ENCODE measurements at regions not wholly inside any gene's neighbourhood (a gene's known extent, or its start where the extent isn't known, plus 50 kb on each side); places are given as distances from the start of the nearest gene placed in this dataset.
A peak's percentile ranks its signal among the peaks of the same experiment; 100 is the strongest.

DNA sequence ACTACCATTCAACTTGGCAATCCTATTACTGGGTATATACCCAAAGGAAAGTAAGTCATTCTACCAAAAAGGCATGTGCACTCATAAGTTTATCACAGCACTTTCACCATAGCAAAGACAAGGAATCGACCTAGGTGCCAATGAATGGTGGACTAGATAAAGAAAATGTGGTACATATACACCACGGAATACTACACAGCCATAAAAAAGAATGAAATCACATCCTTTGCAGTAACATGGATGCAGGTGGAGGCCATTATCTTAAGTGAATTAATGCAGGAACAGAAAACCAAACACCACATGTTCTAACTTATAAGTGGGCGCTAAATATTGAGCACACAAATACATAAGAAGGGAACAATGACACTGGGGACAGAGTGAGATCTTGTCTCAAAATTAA is 65.8 kb upstream of the SUB1 start:
- ATAC-seq (ENCODE audit: low FRiP score) (no peak), DNase-seq (no peak)
- Histone ChIP-seq H3K9me3 (ENCODE audit: control insufficient read depth, low read length) (peaks cover 1% of the 10 kb centered on the region), H3K27ac (ENCODE audit: low read depth in 1 of 2, low read length in 2 of 2) (no peak overlapping the region), H3K4me1 (ENCODE audit: control insufficient read depth in 1 of 2, insufficient read depth in 2 of 2, low read length in 2 of 2) (no peaks in the 10 kb centered on the region), H3K27me3 (ENCODE audit: control insufficient read depth in 1 of 2, insufficient read depth in 2 of 2, low read length in 1 of 2) (no peaks in the 10 kb centered on the region), H3K4me3 (ENCODE audit: low read length in 2 of 2) (no peak overlapping the region), H3K36me3 (ENCODE audit: control insufficient read depth in 1 of 2, insufficient read depth in 2 of 2, low read length in 1 of 2) (no peaks in the 10 kb centered on the region)
- intact Hi-C loops (cut with DNase I): no loop called here
- 90 to 91% methylated on average over 3 of the region's 3 CpGs for WGBS, 2 donors

DNA sequence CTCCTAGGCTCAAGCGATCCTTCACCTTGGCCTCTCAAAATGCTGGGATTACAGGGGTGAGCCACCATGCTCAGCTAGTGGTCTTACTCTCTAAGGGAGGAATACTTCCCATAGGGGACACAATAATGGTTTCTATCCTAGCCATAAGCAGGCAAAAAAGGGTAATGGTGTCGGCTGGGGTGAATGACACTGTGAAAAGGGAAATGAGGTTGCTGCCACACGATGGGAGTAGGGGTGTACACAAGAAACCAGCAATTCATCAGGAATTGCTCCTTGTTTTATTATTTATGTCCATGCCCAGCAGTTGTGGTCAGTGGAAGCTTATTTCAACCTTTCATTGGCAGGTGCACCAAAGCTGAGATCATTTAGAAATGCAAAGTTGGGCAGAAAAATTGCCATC is 70.3 kb upstream of the ZFR start:
- ATAC-seq (ENCODE audit: low FRiP score): no peak
- 63 to 64% methylated on average over 3 of the region's 3 CpGs for WGBS, 2 donors
- intact Hi-C loops (cut with DNase I): no loop called here

DNA sequence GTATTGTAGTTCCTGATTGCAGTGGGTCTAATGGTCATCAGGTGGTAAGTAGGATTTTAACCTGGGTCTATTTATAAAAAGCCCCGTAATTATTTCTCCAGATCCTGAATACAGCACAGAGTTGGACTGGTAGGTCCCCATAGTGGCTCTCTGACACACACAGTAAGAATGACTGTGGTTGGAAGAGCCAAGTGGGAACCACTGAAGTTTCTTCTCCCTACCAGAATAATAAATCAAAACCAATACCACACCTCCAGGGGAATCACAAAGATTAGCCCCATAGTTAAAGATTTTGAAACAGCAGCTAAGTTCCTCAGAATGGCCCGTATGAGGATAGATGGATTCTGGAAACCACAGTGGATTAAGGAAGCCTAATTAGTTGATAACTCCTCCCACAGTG is 68.4 kb upstream of the ZFR start:
- Histone ChIP-seq H3K9me3 (ENCODE audit: control insufficient read depth, low read length) (peaks cover 1% of the 10 kb centered on the region), H3K27ac (ENCODE audit: low read depth in 1 of 2, low read length in 2 of 2) (no peak overlapping the region), H3K36me3 (ENCODE audit: control insufficient read depth in 1 of 2, insufficient read depth in 2 of 2, low read length in 1 of 2) (no peaks in the 10 kb centered on the region), H3K4me3 (ENCODE audit: low read length in 2 of 2) (no peak overlapping the region), H3K27me3 (ENCODE audit: control insufficient read depth in 1 of 2, insufficient read depth in 2 of 2, low read length in 1 of 2) (no peaks in the 10 kb centered on the region), H3K4me1 (ENCODE audit: control insufficient read depth in 1 of 2, insufficient read depth in 2 of 2, low read length in 2 of 2) (no peaks in the 10 kb centered on the region)
- DNase-seq (no peak), ATAC-seq (ENCODE audit: low FRiP score) (no peak)
- intact Hi-C loops (cut with DNase I): no loop called here
- 86 to 93% methylated on average over 2 of the region's 2 CpGs for WGBS, 2 donors

More for the DNA sequence above, 70.3 kb upstream of the ZFR start:
- Histone ChIP-seq H3K4me3 (ENCODE audit: low read length in 2 of 2) (no peak overlapping the region), H3K4me1 (ENCODE audit: control insufficient read depth in 1 of 2, insufficient read depth in 2 of 2, low read length in 2 of 2) (no peaks in the 10 kb centered on the region), H3K27me3 (ENCODE audit: control insufficient read depth in 1 of 2, insufficient read depth in 2 of 2, low read length in 1 of 2) (no peaks in the 10 kb centered on the region), H3K9me3 (ENCODE audit: control insufficient read depth, low read length) (peaks cover 1% of the 10 kb centered on the region), H3K36me3 (ENCODE audit: control insufficient read depth in 1 of 2, insufficient read depth in 2 of 2, low read length in 1 of 2) (no peaks in the 10 kb centered on the region), H3K27ac (ENCODE audit: low read depth in 1 of 2, low read length in 2 of 2) (no peak overlapping the region)
- DNase-seq: no peak

GRCh38 chr5:32511776-32512374 is 67.3 kb upstream of the ZFR start:
- ATAC-seq (ENCODE audit: low FRiP score): no peak
- intact Hi-C loops (cut with DNase I): no loop called here
- no peaks in the 10 kb centered on the region for H3K36me3 ChIP-seq (ENCODE audit: control insufficient read depth in 1 of 2, insufficient read depth in 2 of 2, low read length in 1 of 2)
- peaks cover 1% of the 10 kb centered on the region for H3K9me3 ChIP-seq (ENCODE audit: control insufficient read depth, low read length)
- no peak overlapping the region for H3K27ac ChIP-seq (ENCODE audit: low read depth in 1 of 2, low read length in 2 of 2)
- H3K4me3 ChIP-seq (ENCODE audit: low read length in 2 of 2): no peak overlapping the region
- H3K27me3 ChIP-seq (ENCODE audit: control insufficient read depth in 1 of 2, insufficient read depth in 2 of 2, low read length in 1 of 2): no peaks in the 10 kb centered on the region
- H3K4me1 ChIP-seq (ENCODE audit: control insufficient read depth in 1 of 2, insufficient read depth in 2 of 2, low read length in 2 of 2): no peaks in the 10 kb centered on the region
- DNase-seq: no peak
- 64 to 66% methylated on average over 9 of the region's 9 CpGs for WGBS, 2 donors

GRCh38 chr5:32510860-32511259 is 66.3 kb upstream of the ZFR start:
- no peaks in the 10 kb centered on the region for H3K4me1 ChIP-seq (ENCODE audit: control insufficient read depth in 1 of 2, insufficient read depth in 2 of 2, low read length in 2 of 2)
- no peaks in the 10 kb centered on the region for H3K27me3 ChIP-seq (ENCODE audit: control insufficient read depth in 1 of 2, insufficient read depth in 2 of 2, low read length in 1 of 2)
- ATAC-seq (ENCODE audit: low FRiP score) (no peak), DNase-seq (no peak)
- 0 to 44% methylated on average over 1 of the region's 1 CpG for WGBS, 2 donors
- intact Hi-C loops (cut with DNase I): no loop called here
- H3K9me3 ChIP-seq (ENCODE audit: control insufficient read depth, low read length): peaks cover 1% of the 10 kb centered on the region
- no peaks in the 10 kb centered on the region for H3K36me3 ChIP-seq (ENCODE audit: control insufficient read depth in 1 of 2, insufficient read depth in 2 of 2, low read length in 1 of 2)
- H3K4me3 ChIP-seq (ENCODE audit: low read length in 2 of 2): no peak overlapping the region
- H3K27ac ChIP-seq (ENCODE audit: low read depth in 1 of 2, low read length in 2 of 2): no peak overlapping the region

- H3K9me3 ChIP-seq (ENCODE audit: control insufficient read depth, low read length): no peaks in the 10 kb centered on the region
- DNase-seq (no peak), ATAC-seq (ENCODE audit: low FRiP score) (no peak)
- no peaks in the 10 kb centered on the region for H3K36me3 ChIP-seq (ENCODE audit: control insufficient read depth in 1 of 2, insufficient read depth in 2 of 2, low read length in 1 of 2)
- no peaks in the 10 kb centered on the region for H3K4me1 ChIP-seq (ENCODE audit: control insufficient read depth in 1 of 2, insufficient read depth in 2 of 2, low read length in 2 of 2)
- no peaks in the 10 kb centered on the region for H3K27me3 ChIP-seq (ENCODE audit: control insufficient read depth in 1 of 2, insufficient read depth in 2 of 2, low read length in 1 of 2)
- no peak overlapping the region for H3K27ac ChIP-seq (ENCODE audit: low read depth in 1 of 2, low read length in 2 of 2)
- no peak overlapping the region for H3K4me3 ChIP-seq (ENCODE audit: low read length in 2 of 2)
- 92 to 93% methylated on average over 8 of the region's 8 CpGs for WGBS, 2 donors
- intact Hi-C loops (cut with DNase I): no loop called here
These were observed 64.6 kb upstream of the ZFR start for GRCh38 chr5:32508806-32509805.

- H3K27ac ChIP-seq (ENCODE audit: low read depth in 1 of 2, low read length in 2 of 2): no peak overlapping the region
- ATAC-seq (ENCODE audit: low FRiP score) (peak; percentile 24), DNase-seq (no peak)
- no peaks in the 10 kb centered on the region for H3K4me1 ChIP-seq (ENCODE audit: control insufficient read depth in 1 of 2, insufficient read depth in 2 of 2, low read length in 2 of 2)
- intact Hi-C loops (cut with DNase I): no loop called here
- H3K27me3 ChIP-seq (ENCODE audit: control insufficient read depth in 1 of 2, insufficient read depth in 2 of 2, low read length in 1 of 2): no peaks in the 10 kb centered on the region
- H3K9me3 ChIP-seq (ENCODE audit: control insufficient read depth, low read length): no peaks in the 10 kb centered on the region
- H3K4me3 ChIP-seq (ENCODE audit: low read length in 2 of 2): no peak overlapping the region
- 77 to 81% methylated on average over 7 of the region's 7 CpGs for WGBS, 2 donors
- H3K36me3 ChIP-seq (ENCODE audit: control insufficient read depth in 1 of 2, insufficient read depth in 2 of 2, low read length in 1 of 2): no peaks in the 10 kb centered on the region
These were observed 63.3 kb upstream of the ZFR start for GRCh38 chr5:32507738-32508434.

GRCh38 chr5:32506799-32507198 is 62.3 kb upstream of the ZFR start:
- peak in 1 of 2 donors; percentile 71 for DNase-seq
- Histone ChIP-seq H3K9me3 (ENCODE audit: control insufficient read depth, low read length) (no peaks in the 10 kb centered on the region), H3K4me1 (ENCODE audit: control insufficient read depth in 1 of 2, insufficient read depth in 2 of 2, low read length in 2 of 2) (no peaks in the 10 kb centered on the region), H3K4me3 (ENCODE audit: low read length in 2 of 2) (no peak overlapping the region), H3K27me3 (ENCODE audit: control insufficient read depth in 1 of 2, insufficient read depth in 2 of 2, low read length in 1 of 2) (no peaks in the 10 kb centered on the region), H3K27ac (ENCODE audit: low read depth in 1 of 2, low read length in 2 of 2) (no peak overlapping the region), H3K36me3 (ENCODE audit: control insufficient read depth in 1 of 2, insufficient read depth in 2 of 2, low read length in 1 of 2) (no peaks in the 10 kb centered on the region)
- 32% methylated on average over 1 of the region's 1 CpG for WGBS, 2 donors
- intact Hi-C loops (cut with DNase I): no loop called here
- no peak for ATAC-seq (ENCODE audit: low FRiP score)
